GM18873 (cell line): ENCODE measurements at regions not wholly inside any gene's neighbourhood (a gene's known extent, or its start where the extent isn't known, plus 50 kb on each side); places are given as distances from the start of the nearest gene placed in this dataset.

ENCODE experiments used
- ATAC-seq: cut with Tn5 transposase; IDR thresholded peaks from one replicate; pipeline ENCODE4 v1.9.1; 2021; ENCODE audit warnings: mild to moderate bottlenecking, moderate library complexity, moderate number of reproducible peaks; ENCODE audit not compliant: unreplicated experiment, low FRiP score

- ATAC-seq = no peak
Observed at GRCh38 chr12:73321319-73321718, 1049.1 kb downstream of the TRHDE start.

GRCh38 chr12:73321776-73322175 lies 1049.6 kb downstream of the TRHDE start:
- no peak for ATAC-seq

GRCh38 chr12:73330584-73331351 lies 1058.6 kb downstream of the TRHDE start:
- ATAC-seq = no peak

GRCh38 chr12:73341559-73342247 lies 1069.5 kb downstream of the TRHDE start:
- no peak for ATAC-seq

- no peak for ATAC-seq
Observed at GRCh38 chr12:73342733-73343132, 1070.6 kb downstream of the TRHDE start.

- ATAC-seq = no peak
Observed at GRCh38 chr12:73352826-73353225, 1080.7 kb downstream of the TRHDE start.

GRCh38 chr12:73361156-73361863 lies 1089.1 kb downstream of the TRHDE start:
- no peak for ATAC-seq

GRCh38 chr12:73361864-73362230 lies 1089.7 kb downstream of the TRHDE start:
- no peak for ATAC-seq

- ATAC-seq = no peak
Observed at GRCh38 chr12:73362666-73363065, 1090.5 kb downstream of the TRHDE start.

- no peak for ATAC-seq
Observed at GRCh38 chr12:73372856-73373255, 1100.7 kb downstream of the TRHDE start.

GRCh38 chr12:73374360-73374759 lies 1102.2 kb downstream of the TRHDE start:
- ATAC-seq = no peak

- ATAC-seq = no peak
Observed at GRCh38 chr12:73383584-73384222, 1111.5 kb downstream of the TRHDE start.

GRCh38 chr12:73384592-73384991 lies 1112.4 kb downstream of the TRHDE start:
- ATAC-seq = no peak

GRCh38 chr12:73390261-73390660 lies 1118.1 kb downstream of the TRHDE start:
- ATAC-seq = no peak

- ATAC-seq = no peak
Observed at GRCh38 chr12:73413051-73413450, 1124.6 kb upstream of the ATXN7L3B start.

- ATAC-seq = no peak
Observed at GRCh38 chr12:73413974-73414373, 1123.7 kb upstream of the ATXN7L3B start.

- no peak for ATAC-seq
Observed at GRCh38 chr12:73414926-73415325, 1122.7 kb upstream of the ATXN7L3B start.

- no peak for ATAC-seq
Observed at GRCh38 chr12:73418541-73418940, 1119.1 kb upstream of the ATXN7L3B start.

GRCh38 chr12:73421832-73422231 lies 1115.8 kb upstream of the ATXN7L3B start:
- ATAC-seq = no peak

- ATAC-seq = no peak
Observed at GRCh38 chr12:73424484-73424883, 1113.2 kb upstream of the ATXN7L3B start.
